Pancreas (tissue), 10 donors: ENCODE measurements at regions not wholly inside any gene's neighbourhood (a gene's known extent, or its start where the extent isn't known, plus 50 kb on each side); places are given as distances from the start of the nearest gene placed in this dataset.

Source experiments
- ATAC-seq, 4 donors: fragments of 200-7000 bp; cut with Tn5 transposase; one replicate each; pipeline versions ENCODE4 v1.8.0 to v1.9.1; 2020; ENCODE audit warnings: mild to moderate bottlenecking in 4 of 4, moderate library complexity in 4 of 4
- DNase-seq, 6 donors: peaks; one replicate each; pipeline ENCODE4 v3.0.0-alpha.2; 2020
- FAIRE-seq: peaks from 2 replicates; lab custom pipeline; 2012; peaks lifted over from hg19 to GRCh38; lab: Jason Lieb, UNC
- H3K27ac ChIP-seq, 4 donors: fragments of 200-600 bp; sonication (generic); 1 replicate in 3 of 4; 2 replicates in 1 of 4; pipeline versions ENCODE4 v1.5.0 to v1.8.0; 2020
- H3K27me3 ChIP-seq, 4 donors: fragments of 200-600 bp; one replicate each; pipeline ENCODE4 v1.8.0; 2021
- H3K36me3 ChIP-seq, 3 donors: fragments of 200-600 bp; sonication (generic) in 1 of 3; one replicate each; pipeline versions ENCODE4 v1.5.0 to v1.8.0; 2020 to 2021
- H3K4me1 ChIP-seq, 3 donors: fragments of 200-600 bp; one replicate each; pipeline ENCODE4 v1.8.0; 2021
- H3K4me3 ChIP-seq, 4 donors: fragments of 200-600 bp; sonication (generic) in 2 of 4; one replicate each; pipeline versions ENCODE4 v1.5.0 to v1.8.0; 2020 to 2021
- H3K9me3 ChIP-seq, 4 donors: fragments of 200-600 bp; one replicate each; pipeline ENCODE4 v1.8.0; 2021
- CTCF ChIP-seq, 4 donors: fragments of 200-600 bp; sonication (generic) in 3 of 4; IDR thresholded peaks; one replicate each; pipeline versions ENCODE4 v1.5.0 to v1.8.0; 2021; ENCODE audit warnings: antibody characterized with exemption in 4 of 4
- WGBS, 2 donors: extraction: QIAGEN DNeasy Blood & Tissue Kit; methylation state at CpG; one replicate each; pipeline ENCODE4 v1.1.7; 2013; 5-methylcytosine and 5-hydroxymethylcytosine counted together
- intact Hi-C, 3 donors: fragments of 100-400 bp; cut with DNase I; formaldehyde crosslinking; loops; one replicate each; pipeline versions ENCODE4 v1.11.1 to v1.14.2; 2022
- donor health status: healthy with polysubstance abuse.
- donor health status: DM: no; HTN: no; CAD: no; lungs with moderate emphysema.
- donor health status: DM: no; HTN: no; CAD: no.
- donor health status: control.
- donor health status: control.
- donor health status: Bipolar disorder and iron deficiency.
- donor health status: DM: yes; HTN: yes; CAD: no.
- donor health status: DM: no; HTN: no; CAD: no.
- donor health status: DM: no; HTN: no; CAD: no.
- donor health status: DM: yes; HTN: yes; CAD: no.

GRCh38 chr1:189782295-189782694 is 695.4 kb downstream of the BRINP3 start:
- no peak for FAIRE-seq
- H3K9me3 ChIP-seq: no peaks in the 10 kb centered on the region

DNA sequence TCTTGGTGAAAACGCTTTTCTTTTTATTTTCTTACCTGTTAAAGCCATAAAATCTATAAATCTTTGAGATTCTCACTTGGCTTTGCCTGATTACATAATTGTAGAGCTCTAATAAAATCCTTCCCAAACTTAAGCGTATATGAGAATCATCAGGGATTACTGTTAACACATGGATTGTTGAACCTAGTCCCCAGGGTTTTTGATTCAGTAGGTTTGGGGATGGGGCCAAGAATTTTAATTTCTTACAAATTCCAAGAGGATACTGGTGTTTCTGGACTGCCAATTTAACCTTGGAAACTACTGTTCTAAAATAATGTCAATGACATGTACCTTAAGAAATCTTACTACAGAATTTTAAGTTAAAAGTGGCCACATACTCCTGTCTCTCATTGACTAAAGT is 694.2 kb downstream of the BRINP3 start:
- intact Hi-C loops: no loop called here
- no peak for FAIRE-seq
- no peak for TF ChIP-seq CTCF (IDR thresholded peaks at IDR 0.05)
- no peak for ATAC-seq
- Histone ChIP-seq H3K4me1 (no peaks in the 10 kb centered on the region), H3K27me3 (no peaks in the 10 kb centered on the region), H3K9me3 (no peaks in the 10 kb centered on the region), H3K36me3 (no peaks in the 10 kb centered on the region), H3K4me3 (no peak overlapping the region), H3K27ac (no peak overlapping the region)
- WGBS, 2 donors: 60 to 65% methylated on average over 2 of the region's 2 CpGs
- no peak for DNase-seq

More at GRCh38 chr1:189782295-189782694, 695.4 kb downstream of the BRINP3 start:
- no peak for ATAC-seq
- WGBS, 2 donors: 55 to 69% methylated on average over 2 of the region's 2 CpGs
- Histone ChIP-seq H3K4me1 (no peaks in the 10 kb centered on the region), H3K4me3 (no peak overlapping the region), H3K27me3 (no peaks in the 10 kb centered on the region), H3K36me3 (no peaks in the 10 kb centered on the region), H3K27ac (no peak overlapping the region)
- TF ChIP-seq CTCF (IDR thresholded peaks at IDR 0.05): no peak
- intact Hi-C loops: no loop called here
- DNase-seq: no peak

- WGBS, 2 donors: 28 to 45% methylated on average over 5 of the region's 5 CpGs
- H3K36me3 ChIP-seq: no peaks in the 10 kb centered on the region
- FAIRE-seq (no peak), ATAC-seq (no peak), DNase-seq (no peak)
- no peaks in the 10 kb centered on the region for H3K4me1 ChIP-seq
- intact Hi-C loops: no loop called here
- H3K9me3 ChIP-seq: no peaks in the 10 kb centered on the region
- TF ChIP-seq CTCF (IDR thresholded peaks at IDR 0.05): no peak
- H3K27ac ChIP-seq: no peak overlapping the region
- no peak overlapping the region for H3K4me3 ChIP-seq
- no peaks in the 10 kb centered on the region for H3K27me3 ChIP-seq
Observed at GRCh38 chr1:189786761-189787160, 690.9 kb downstream of the BRINP3 start.

DNA sequence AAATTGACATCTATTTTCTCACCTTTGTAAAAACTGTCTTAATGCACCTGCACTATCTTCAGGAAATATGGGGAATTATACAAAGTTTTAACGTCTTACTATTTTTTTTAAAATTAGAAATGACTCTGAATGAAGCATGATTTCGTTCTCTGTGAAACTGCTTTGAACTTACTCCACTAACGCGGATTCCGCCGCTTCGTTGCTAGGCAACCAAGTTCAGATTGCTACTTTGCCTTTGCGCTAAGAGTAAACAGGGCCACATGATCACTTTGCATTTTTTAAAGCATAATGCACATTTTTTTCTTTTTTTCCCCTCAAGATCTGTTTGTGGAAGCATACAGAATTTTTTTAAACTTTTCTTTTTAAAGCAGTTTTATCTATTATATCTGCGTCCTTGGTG is 690.5 kb downstream of the BRINP3 start:
- FAIRE-seq (no peak), ATAC-seq (no peak), DNase-seq (no peak)
- Histone ChIP-seq H3K4me3 (no peak overlapping the region), H3K4me1 (no peaks in the 10 kb centered on the region), H3K27ac (no peak overlapping the region), H3K9me3 (no peaks in the 10 kb centered on the region), H3K36me3 (no peaks in the 10 kb centered on the region), H3K27me3 (no peaks in the 10 kb centered on the region)
- no peak for TF ChIP-seq CTCF (IDR thresholded peaks at IDR 0.05)
- 30 to 50% methylated on average over 9 of the region's 9 CpGs for WGBS, 2 donors
- intact Hi-C loops: no loop called here

DNA sequence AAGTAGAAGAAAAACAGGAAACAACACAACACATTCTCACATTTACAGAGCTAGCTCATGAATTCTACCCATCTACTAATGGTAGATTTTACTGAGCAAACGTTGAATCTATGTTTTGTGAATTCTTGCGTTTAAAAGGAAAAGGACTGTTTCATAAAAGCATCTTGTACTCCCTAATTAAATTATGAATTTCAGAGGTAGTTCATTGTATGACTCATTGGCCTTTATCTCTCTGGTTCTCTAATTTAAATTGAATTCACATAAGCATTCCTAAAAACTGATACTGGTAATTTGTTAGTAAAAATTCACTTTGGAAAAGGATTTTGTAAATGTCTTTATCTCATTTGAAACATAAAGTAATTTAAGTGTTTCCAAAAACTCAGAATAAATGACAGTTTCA is 687.3 kb downstream of the BRINP3 start:
- TF ChIP-seq CTCF (IDR thresholded peaks at IDR 0.05): no peak
- no peaks in the 10 kb centered on the region for H3K27me3 ChIP-seq
- no peak overlapping the region for H3K4me3 ChIP-seq
- FAIRE-seq (no peak), ATAC-seq (no peak), DNase-seq (no peak)
- no peaks in the 10 kb centered on the region for H3K9me3 ChIP-seq
- H3K36me3 ChIP-seq: no peaks in the 10 kb centered on the region
- intact Hi-C loops: no loop called here
- 67 to 80% methylated on average over 2 of the region's 2 CpGs for WGBS, 2 donors
- H3K4me1 ChIP-seq: no peaks in the 10 kb centered on the region
- H3K27ac ChIP-seq: no peak overlapping the region
